ENCODE measurements at regions not wholly inside any gene's neighbourhood (a gene's known extent, or its start where the extent isn't known, plus 50 kb on each side); places are given as distances from the start of the nearest gene placed in this dataset.

- H3K36me3 ChIP-seq: no peaks in the 10 kb centered on the region
- TF ChIP-seq POLR2A (IDR thresholded peaks at IDR 0.05): no peak
- TF ChIP-seq, protein P1, sequence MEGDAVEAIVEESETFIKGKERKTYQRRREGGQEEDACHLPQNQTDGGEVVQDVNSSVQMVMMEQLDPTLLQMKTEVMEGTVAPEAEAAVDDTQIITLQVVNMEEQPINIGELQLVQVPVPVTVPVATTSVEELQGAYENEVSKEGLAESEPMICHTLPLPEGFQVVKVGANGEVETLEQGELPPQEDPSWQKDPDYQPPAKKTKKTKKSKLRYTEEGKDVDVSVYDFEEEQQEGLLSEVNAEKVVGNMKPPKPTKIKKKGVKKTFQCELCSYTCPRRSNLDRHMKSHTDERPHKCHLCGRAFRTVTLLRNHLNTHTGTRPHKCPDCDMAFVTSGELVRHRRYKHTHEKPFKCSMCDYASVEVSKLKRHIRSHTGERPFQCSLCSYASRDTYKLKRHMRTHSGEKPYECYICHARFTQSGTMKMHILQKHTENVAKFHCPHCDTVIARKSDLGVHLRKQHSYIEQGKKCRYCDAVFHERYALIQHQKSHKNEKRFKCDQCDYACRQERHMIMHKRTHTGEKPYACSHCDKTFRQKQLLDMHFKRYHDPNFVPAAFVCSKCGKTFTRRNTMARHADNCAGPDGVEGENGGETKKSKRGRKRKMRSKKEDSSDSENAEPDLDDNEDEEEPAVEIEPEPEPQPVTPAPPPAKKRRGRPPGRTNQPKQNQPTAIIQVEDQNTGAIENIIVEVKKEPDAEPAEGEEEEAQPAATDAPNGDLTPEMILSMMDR (IDR thresholded peaks at IDR 0.05 in 4 of 5, conservative IDR thresholded peaks at IDR 0.05 in 1 of 5): no peak
- no peak overlapping the region for H3K4me3 ChIP-seq
- in situ Hi-C loops (cut with MboI; ENCODE audit: low sequenced_read_pairs in 4 of 4) (no loop called here), intact Hi-C loops (cut with DNase I; ENCODE audit: low total_unique reads) (no loop called here)
- DNase-seq (no peak), ATAC-seq (no peak)
- no peak overlapping the region for H3K27ac ChIP-seq
- H3K4me1 ChIP-seq: no peaks in the 10 kb centered on the region
- no peaks in the 10 kb centered on the region for H3K27me3 ChIP-seq
- no peaks in the 10 kb centered on the region for H3K9me3 ChIP-seq
Observed at GRCh38 chr7:110480964-110481363, 610.0 kb upstream of the LRRN3 start.

DNA sequence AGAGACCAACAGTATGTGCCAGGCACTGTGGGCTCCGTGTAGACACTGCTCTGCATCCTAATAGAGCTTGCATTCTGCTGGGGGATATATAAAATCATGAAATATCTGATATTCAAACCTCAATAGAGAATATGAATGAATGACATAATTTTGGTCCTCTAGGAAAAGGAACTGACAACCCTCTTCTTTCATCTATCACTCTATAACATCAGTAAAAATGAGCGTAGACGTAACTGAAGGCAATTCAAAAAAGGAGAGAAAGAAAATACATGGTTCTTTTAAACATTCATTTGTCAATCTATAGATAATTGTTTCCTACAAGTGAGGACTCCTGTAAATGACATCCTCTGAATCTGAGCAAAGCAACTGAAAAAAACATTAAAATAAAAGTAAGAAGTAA, 607.4 kb upstream of the LRRN3 start:
- intact Hi-C loops (cut with DNase I; ENCODE audit: low total_unique reads) (no loop called here), in situ Hi-C loops (cut with MboI; ENCODE audit: low sequenced_read_pairs in 4 of 4) (no loop called here)
- Histone ChIP-seq H3K4me3 (no peak overlapping the region), H3K9me3 (no peaks in the 10 kb centered on the region), H3K36me3 (no peaks in the 10 kb centered on the region), H3K4me1 (no peaks in the 10 kb centered on the region), H3K27me3 (no peaks in the 10 kb centered on the region), H3K27ac (no peak overlapping the region)
- ATAC-seq (no peak), DNase-seq (no peak)
- TF ChIP-seq, protein P1 (IDR thresholded peaks at IDR 0.05 in 4 of 5, conservative IDR thresholded peaks at IDR 0.05 in 1 of 5): no peak
- no peak for TF ChIP-seq POLR2A (IDR thresholded peaks at IDR 0.05)

DNA sequence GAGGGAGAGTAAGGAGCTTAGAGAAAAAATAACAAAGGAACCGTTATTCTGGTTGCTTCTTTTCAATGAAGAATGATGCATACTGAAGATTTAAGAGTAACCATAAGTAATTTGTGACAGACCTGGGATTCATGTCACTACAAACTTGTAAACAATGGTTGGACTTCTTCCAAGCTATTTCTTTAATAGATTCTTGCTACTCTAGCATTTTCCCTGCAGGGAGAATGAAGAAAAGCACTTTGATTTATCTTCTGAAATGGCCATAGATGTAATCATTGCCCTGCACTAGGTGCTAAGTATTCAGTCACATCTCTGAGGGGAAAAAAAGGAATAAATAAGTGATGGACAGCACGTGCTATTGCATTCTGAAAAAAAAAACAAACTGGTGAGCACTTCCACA, 606.6 kb upstream of the LRRN3 start:
- in situ Hi-C loops (cut with MboI; ENCODE audit: low sequenced_read_pairs in 4 of 4): no loop called here
- H3K4me1 ChIP-seq: no peaks in the 10 kb centered on the region
- TF ChIP-seq, protein P1 (IDR thresholded peaks at IDR 0.05 in 4 of 5, conservative IDR thresholded peaks at IDR 0.05 in 1 of 5): no peak
- TF ChIP-seq POLR2A (IDR thresholded peaks at IDR 0.05): no peak

DNA sequence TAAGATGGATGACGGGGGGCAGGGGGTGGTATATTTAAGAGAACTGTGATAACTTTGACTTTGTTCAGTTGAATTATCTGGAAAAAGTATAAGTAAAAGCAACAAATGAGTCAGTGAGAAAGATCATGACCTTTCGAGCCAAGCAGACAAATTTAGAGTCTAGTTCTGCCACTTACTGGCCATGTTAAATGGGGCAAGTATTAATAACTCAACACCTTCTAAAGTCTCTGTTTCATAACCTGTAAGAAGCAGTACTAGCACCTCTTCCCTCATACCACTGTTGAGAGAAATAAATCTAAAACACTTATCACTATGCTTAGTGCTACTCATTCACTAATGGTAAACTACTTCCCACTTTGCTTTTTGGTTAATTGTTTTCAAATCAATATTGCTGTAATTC, 604.4 kb upstream of the LRRN3 start:
- intact Hi-C loops (cut with DNase I; ENCODE audit: low total_unique reads): no loop called here
- Histone ChIP-seq H3K36me3 (no peaks in the 10 kb centered on the region), H3K4me1 (no peaks in the 10 kb centered on the region), H3K9me3 (no peaks in the 10 kb centered on the region), H3K4me3 (no peak overlapping the region), H3K27me3 (no peaks in the 10 kb centered on the region), H3K27ac (no peak overlapping the region)
- in situ Hi-C loops (cut with MboI; ENCODE audit: low sequenced_read_pairs in 4 of 4): no loop called here
- ATAC-seq: no peak
- DNase-seq: no peak
- TF ChIP-seq POLR2A (IDR thresholded peaks at IDR 0.05): no peak
- TF ChIP-seq, protein P1 (IDR thresholded peaks at IDR 0.05 in 4 of 5, conservative IDR thresholded peaks at IDR 0.05 in 1 of 5): no peak

More for the DNA sequence above, 606.6 kb upstream of the LRRN3 start:
- intact Hi-C loops (cut with DNase I; ENCODE audit: low total_unique reads): no loop called here
- H3K27me3 ChIP-seq: no peaks in the 10 kb centered on the region
- H3K36me3 ChIP-seq: no peaks in the 10 kb centered on the region
- ATAC-seq: no peak
- no peak overlapping the region for H3K27ac ChIP-seq
- H3K9me3 ChIP-seq: no peaks in the 10 kb centered on the region
- DNase-seq: no peak
- H3K4me3 ChIP-seq: no peak overlapping the region

DNA sequence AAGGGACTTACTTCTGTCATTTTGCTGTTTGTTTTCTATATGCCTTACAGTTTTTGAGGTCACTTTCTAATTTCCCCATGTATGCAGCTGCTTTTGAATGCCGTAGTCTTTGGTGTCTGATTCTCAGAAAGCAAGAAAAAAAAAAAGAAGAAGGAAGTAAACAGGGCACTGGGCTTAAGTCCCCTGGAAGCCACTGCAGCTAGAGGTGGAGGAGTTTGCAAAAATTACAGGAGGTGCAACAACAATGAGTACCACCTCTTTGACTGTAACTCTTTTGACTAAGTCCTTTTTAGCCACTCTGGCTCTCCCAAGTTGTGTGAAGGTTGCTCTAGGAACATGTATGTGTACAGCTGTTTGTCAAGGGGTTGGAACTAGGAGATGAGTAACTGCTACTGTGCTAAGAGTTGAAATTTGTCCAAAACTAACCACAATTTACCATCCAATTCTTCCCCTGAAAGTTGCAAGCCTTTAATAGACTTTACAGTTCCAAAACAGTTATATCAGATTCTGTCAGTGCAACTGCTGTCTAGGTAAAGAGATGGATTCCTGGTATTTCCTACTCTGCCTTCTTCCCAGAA, 588.0 kb upstream of the LRRN3 start:
- no peak for ATAC-seq
- no peak for DNase-seq
- in situ Hi-C loops (cut with MboI; ENCODE audit: low sequenced_read_pairs in 4 of 4): no loop called here

More for the DNA sequence above, 588.0 kb upstream of the LRRN3 start:
- no peak overlapping the region for H3K27ac ChIP-seq
- no peaks in the 10 kb centered on the region for H3K9me3 ChIP-seq
- TF ChIP-seq POLR2A (IDR thresholded peaks at IDR 0.05): no peak
- TF ChIP-seq, protein P1 (IDR thresholded peaks at IDR 0.05 in 4 of 5, conservative IDR thresholded peaks at IDR 0.05 in 1 of 5): no peak
- H3K4me1 ChIP-seq: no peaks in the 10 kb centered on the region
- no peaks in the 10 kb centered on the region for H3K36me3 ChIP-seq
- intact Hi-C loops (cut with DNase I; ENCODE audit: low total_unique reads): no loop called here
- no peak overlapping the region for H3K4me3 ChIP-seq
- no peaks in the 10 kb centered on the region for H3K27me3 ChIP-seq
